ENCODE measurements at regions not wholly inside any gene's neighbourhood (a gene's known extent, or its start where the extent isn't known, plus 50 kb on each side); places are given as distances from the start of the nearest gene placed in this dataset.

DNA sequence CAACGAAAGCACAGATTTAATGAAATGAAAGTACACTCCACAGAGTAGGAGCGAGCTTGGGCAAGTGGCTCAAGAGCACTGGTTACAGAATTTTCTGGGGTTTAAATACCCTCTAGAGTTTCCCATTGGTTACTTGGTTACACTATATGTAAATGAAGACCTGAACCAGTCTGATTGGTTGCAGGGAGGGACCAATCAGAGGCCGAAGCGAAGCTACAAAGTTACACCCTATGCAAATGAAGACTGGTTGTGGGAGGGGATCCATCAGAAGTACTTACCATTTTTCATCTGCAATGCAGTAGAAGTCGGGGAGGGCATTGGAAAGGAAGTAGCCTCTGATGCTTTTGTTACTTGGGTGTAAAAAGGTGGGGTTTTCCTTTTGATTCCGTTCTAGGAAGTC lies 132.0 kb downstream of the PMP22 start:
- no peak overlapping the region for H3K27ac ChIP-seq
- H3K36me3 ChIP-seq (replicated peaks) = no peaks in the 10 kb centered on the region
- DNase-seq = no peak
- no peaks in the 10 kb centered on the region for H3K27me3 ChIP-seq (replicated peaks)
- in situ Hi-C loops (cut with HindIII; ENCODE audit: low pct_ligation_motif_present, low sequenced_read_pairs) = no loop called here
- H3K4me3 ChIP-seq (ENCODE audit: low read depth, low read length) = no peak overlapping the region
- TF ChIP-seq CTCF (IDR thresholded peaks at IDR 0.05; ENCODE audit: low read depth, low read length, missing control alignments) = no peak

- Histone ChIP-seq H3K27me3 (replicated peaks) (no peaks in the 10 kb centered on the region), H3K36me3 (replicated peaks) (no peaks in the 10 kb centered on the region), H3K4me3 (ENCODE audit: low read depth, low read length) (no peak overlapping the region), H3K27ac (no peak overlapping the region)
- in situ Hi-C loops (cut with HindIII; ENCODE audit: low pct_ligation_motif_present, low sequenced_read_pairs) = no loop called here
- TF ChIP-seq CTCF (IDR thresholded peaks at IDR 0.05; ENCODE audit: low read depth, low read length, missing control alignments) = no peak
- DNase-seq = no peak
Observed at GRCh38 chr17:15130426-15130825, 134.7 kb downstream of the PMP22 start.

DNA sequence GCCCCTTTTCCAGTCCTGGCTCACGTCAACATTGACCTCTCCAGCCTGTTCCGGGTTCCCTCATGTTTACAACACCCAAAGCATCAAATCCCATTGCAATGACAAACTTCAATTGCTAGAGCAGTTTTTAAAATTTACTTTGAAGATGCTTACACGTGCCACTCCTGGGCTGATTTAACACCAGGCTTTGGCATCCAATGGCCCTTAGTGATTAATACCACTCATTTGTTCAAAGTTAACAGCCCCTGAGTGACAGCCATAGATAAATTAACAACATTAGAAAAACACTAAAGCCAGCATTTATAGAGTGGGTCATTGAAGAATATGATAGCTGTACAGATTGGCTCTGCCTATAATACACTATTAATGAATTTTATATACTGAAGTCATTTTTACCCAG lies 135.1 kb downstream of the PMP22 start:
- in situ Hi-C loops (cut with HindIII; ENCODE audit: low pct_ligation_motif_present, low sequenced_read_pairs) = no loop called here
- Histone ChIP-seq H3K36me3 (replicated peaks) (no peaks in the 10 kb centered on the region), H3K27ac (no peak overlapping the region), H3K4me3 (ENCODE audit: low read depth, low read length) (no peak overlapping the region), H3K27me3 (replicated peaks) (no peaks in the 10 kb centered on the region)
- DNase-seq = no peak
- TF ChIP-seq CTCF (IDR thresholded peaks at IDR 0.05; ENCODE audit: low read depth, low read length, missing control alignments) = no peak

GRCh38 chr17:15124746-15125145 lies 140.4 kb downstream of the PMP22 start:
- no peak for TF ChIP-seq CTCF (IDR thresholded peaks at IDR 0.05; ENCODE audit: low read depth, low read length, missing control alignments)
- no peak for DNase-seq
- no peak overlapping the region for H3K27ac ChIP-seq
- in situ Hi-C loops (cut with HindIII; ENCODE audit: low pct_ligation_motif_present, low sequenced_read_pairs) = no loop called here
- H3K27me3 ChIP-seq (replicated peaks) = no peaks in the 10 kb centered on the region
- H3K4me3 ChIP-seq (ENCODE audit: low read depth, low read length) = no peak overlapping the region
- no peaks in the 10 kb centered on the region for H3K36me3 ChIP-seq (replicated peaks)

GRCh38 chr17:15124264-15124595 lies 140.9 kb downstream of the PMP22 start:
- no peak for TF ChIP-seq CTCF (IDR thresholded peaks at IDR 0.05; ENCODE audit: low read depth, low read length, missing control alignments)
- Histone ChIP-seq H3K27me3 (replicated peaks) (no peaks in the 10 kb centered on the region), H3K4me3 (ENCODE audit: low read depth, low read length) (no peak overlapping the region), H3K36me3 (replicated peaks) (no peaks in the 10 kb centered on the region), H3K27ac (no peak overlapping the region)
- no peak for DNase-seq
- in situ Hi-C loops (cut with HindIII; ENCODE audit: low pct_ligation_motif_present, low sequenced_read_pairs) = no loop called here

- peak; percentile 7 for DNase-seq
- TF ChIP-seq CTCF (IDR thresholded peaks at IDR 0.05; ENCODE audit: low read depth, low read length, missing control alignments) = no peak
- Histone ChIP-seq H3K27ac (no peak overlapping the region), H3K27me3 (replicated peaks) (no peaks in the 10 kb centered on the region), H3K36me3 (replicated peaks) (no peaks in the 10 kb centered on the region), H3K4me3 (ENCODE audit: low read depth, low read length) (no peak overlapping the region)
- in situ Hi-C loops (cut with HindIII; ENCODE audit: low pct_ligation_motif_present, low sequenced_read_pairs) = no loop called here
Observed at GRCh38 chr17:15123593-15124263, 141.4 kb downstream of the PMP22 start.
